Osteocyte (in vitro differentiated cells): ENCODE measurements at regions not wholly inside any gene's neighbourhood (a gene's known extent, or its start where the extent isn't known, plus 50 kb on each side); places are given as distances from the start of the nearest gene placed in this dataset.

Source experiments
- DNase-seq: peaks from one replicate; pipeline ENCODE4 v3.0.0; 2021; ENCODE audit warnings: mixed read lengths; ENCODE audit not compliant: unreplicated experiment; ENCODE audit errors: extremely low spot score
- H3K27ac Mint-ChIP-seq: one replicate; pipeline ENCODE4 v1.8.0; 2021; ENCODE audit warnings: mild to moderate bottlenecking, mixed read lengths; ENCODE audit not compliant: unreplicated experiment
- H3K27me3 Mint-ChIP-seq: one replicate; pipeline ENCODE4 v1.8.0; 2021; ENCODE audit warnings: mixed read lengths; ENCODE audit not compliant: unreplicated experiment
- H3K36me3 Mint-ChIP-seq: one replicate; pipeline ENCODE4 v1.8.0; 2021; ENCODE audit warnings: mixed read lengths; ENCODE audit not compliant: unreplicated experiment
- H3K4me1 Mint-ChIP-seq: one replicate; pipeline ENCODE4 v1.8.0; 2021; ENCODE audit warnings: mixed read lengths; ENCODE audit not compliant: unreplicated experiment
- H3K4me3 Mint-ChIP-seq: one replicate; pipeline ENCODE4 v1.8.0; 2021; ENCODE audit warnings: mild to moderate bottlenecking, moderate library complexity, mixed read lengths; ENCODE audit not compliant: unreplicated experiment
- H3K9me3 Mint-ChIP-seq: one replicate; pipeline ENCODE4 v1.8.0; 2021; ENCODE audit warnings: mixed read lengths; ENCODE audit not compliant: unreplicated experiment
- CTCF ChIP-seq: fragments of 200-600 bp; sonication (generic); IDR thresholded peaks from 2 replicates; pipeline ENCODE4 v1.5.0; 2021; ENCODE audit warnings: antibody characterized with exemption, mild to moderate bottlenecking, moderate library complexity

- DNase-seq: no peak
- TF ChIP-seq CTCF: no peak
Observed at GRCh38 chr1:209319057-209319432, 264.5 kb upstream of the CAMK1G start.

DNA sequence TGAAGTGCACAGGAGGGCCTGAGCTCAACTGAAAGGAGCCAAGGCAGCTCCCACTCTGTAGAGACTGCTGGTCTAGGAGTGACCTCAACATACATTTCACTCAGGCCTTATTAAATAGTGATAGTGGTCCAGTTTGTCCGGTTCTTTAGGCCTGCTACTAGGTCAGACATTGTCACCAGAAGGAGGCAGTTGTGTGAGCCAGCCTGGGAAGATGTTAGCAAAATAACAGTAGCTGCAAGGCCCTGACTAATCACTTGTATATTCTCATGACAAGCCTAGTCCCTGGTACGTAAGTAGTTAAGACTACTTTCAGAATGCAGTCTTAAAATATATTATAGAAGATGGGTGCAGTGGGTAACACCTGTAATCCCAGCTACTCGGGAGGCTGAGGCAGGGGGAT lies 264.0 kb upstream of the CAMK1G start:
- Mint-ChIP-seq H3K27ac (no peak overlapping the region), H3K27me3 (peaks cover 2% of the 10 kb centered on the region), H3K4me1 (peaks cover 9% of the 10 kb centered on the region), H3K9me3 (no peaks in the 10 kb centered on the region), H3K36me3 (no peaks in the 10 kb centered on the region), H3K4me3 (no peak overlapping the region)
- TF ChIP-seq CTCF: no peak
- DNase-seq: no peak

More at GRCh38 chr1:209319057-209319432, 264.5 kb upstream of the CAMK1G start:
- Mint-ChIP-seq H3K4me3 (no peak overlapping the region), H3K27ac (no peak overlapping the region), H3K27me3 (peaks cover 2% of the 10 kb centered on the region), H3K9me3 (no peaks in the 10 kb centered on the region), H3K4me1 (peaks cover 9% of the 10 kb centered on the region), H3K36me3 (no peaks in the 10 kb centered on the region)

DNA sequence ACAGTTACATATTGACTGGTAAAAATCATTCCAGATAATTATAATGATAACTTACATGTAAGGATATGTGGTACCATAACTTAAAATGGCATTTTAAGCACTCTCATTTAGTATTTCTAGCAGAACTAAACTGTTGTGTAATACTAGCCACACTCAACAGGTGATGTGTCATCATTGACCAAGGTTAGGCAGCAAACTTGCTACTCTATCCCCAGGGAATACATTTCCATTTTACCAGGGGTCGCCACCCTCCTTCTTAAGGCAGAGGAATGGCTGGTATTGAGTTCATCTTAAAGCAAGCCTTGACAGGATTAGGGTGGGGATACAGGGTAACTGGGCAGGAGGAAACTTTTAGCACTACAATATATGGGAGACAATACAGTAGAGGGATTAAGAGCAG lies 259.8 kb upstream of the CAMK1G start:
- no peak for DNase-seq
- TF ChIP-seq CTCF: no peak
- H3K4me1 Mint-ChIP-seq: peaks cover 6% of the 10 kb centered on the region
- H3K27ac Mint-ChIP-seq: no peak overlapping the region
- H3K27me3 Mint-ChIP-seq: peaks cover 11% of the 10 kb centered on the region
- H3K9me3 Mint-ChIP-seq: no peaks in the 10 kb centered on the region
- H3K36me3 Mint-ChIP-seq: no peaks in the 10 kb centered on the region
- no peak overlapping the region for H3K4me3 Mint-ChIP-seq

DNA sequence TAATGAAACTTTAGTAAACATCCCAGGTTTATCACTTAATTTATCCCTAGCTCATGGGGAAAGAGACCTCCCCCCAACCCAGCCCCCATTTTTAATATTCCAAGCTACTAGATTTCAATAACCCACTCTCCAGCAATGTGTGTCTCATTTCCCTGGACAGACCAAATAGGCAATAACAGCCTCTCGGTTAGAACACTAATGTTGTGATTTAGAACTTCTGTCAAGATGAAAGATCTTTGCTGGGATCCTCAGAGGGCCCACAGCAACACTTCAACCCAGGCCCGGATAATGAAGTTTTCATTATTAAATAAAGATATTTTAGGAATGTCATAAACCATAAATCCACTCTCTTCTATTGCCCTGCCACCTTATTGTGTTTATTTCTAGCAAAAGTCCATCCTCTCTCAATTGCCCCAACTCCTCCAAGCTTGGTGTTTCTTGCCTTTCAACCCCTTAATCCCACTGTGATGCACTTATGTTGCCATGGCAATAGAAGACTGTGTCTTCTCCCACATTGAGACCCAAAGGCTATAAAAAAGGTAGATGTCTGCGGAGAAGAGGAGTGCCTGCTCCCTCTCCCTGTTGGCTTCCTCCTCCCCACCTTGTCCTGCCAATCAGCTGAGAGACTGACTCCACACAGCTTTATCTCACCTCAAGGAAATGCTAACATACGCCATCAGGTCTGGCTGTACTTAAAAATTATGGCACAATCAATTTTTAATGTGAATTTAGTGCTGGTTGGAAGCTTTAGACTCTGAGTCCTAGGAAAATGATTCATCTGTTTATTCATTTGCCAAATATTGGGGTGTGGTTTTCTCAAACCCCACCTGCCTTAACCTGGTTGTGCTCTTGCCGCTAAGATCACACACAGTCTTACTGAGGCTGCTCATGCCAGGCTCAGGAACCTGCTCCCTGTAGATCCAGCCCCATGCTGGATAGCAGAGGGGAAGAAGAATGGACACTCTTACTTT lies 258.3 kb upstream of the CAMK1G start:
- Mint-ChIP-seq H3K27ac (no peak overlapping the region), H3K4me1 (no peaks in the 10 kb centered on the region), H3K9me3 (no peaks in the 10 kb centered on the region), H3K36me3 (no peaks in the 10 kb centered on the region), H3K4me3 (no peak overlapping the region), H3K27me3 (peaks cover 14% of the 10 kb centered on the region)
- DNase-seq: no peak
- TF ChIP-seq CTCF: no peak

DNA sequence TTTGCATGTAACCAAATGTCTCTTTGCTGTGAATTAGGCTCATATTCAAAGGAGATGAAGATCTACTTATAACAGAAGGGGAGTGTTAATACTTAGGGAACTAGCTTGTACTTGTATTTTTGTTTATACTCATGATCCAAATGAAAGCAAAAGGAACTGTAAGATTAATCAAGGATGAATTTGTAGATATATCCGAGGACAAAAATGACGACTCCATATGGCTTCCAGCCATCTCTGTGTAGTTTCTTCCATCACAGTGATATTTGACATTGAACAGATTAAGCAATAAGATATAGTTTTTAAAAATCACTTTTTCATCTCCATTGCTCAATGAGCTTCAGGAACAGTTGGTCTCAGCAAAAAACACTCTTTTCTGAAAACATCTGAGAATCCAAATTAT lies 257.4 kb upstream of the CAMK1G start:
- Mint-ChIP-seq H3K9me3 (no peaks in the 10 kb centered on the region), H3K27ac (no peak overlapping the region), H3K27me3 (peaks cover 22% of the 10 kb centered on the region), H3K36me3 (no peaks in the 10 kb centered on the region), H3K4me1 (no peaks in the 10 kb centered on the region), H3K4me3 (no peak overlapping the region)
- no peak for TF ChIP-seq CTCF
- DNase-seq: no peak
